Stomach (tissue), 8 donors: ENCODE measurements at regions not wholly inside any gene's neighbourhood (a gene's known extent, or its start where the extent isn't known, plus 50 kb on each side); places are given as distances from the start of the nearest gene placed in this dataset.
"Not testable (repeated sequence)": the region's sequence is repeated elsewhere in the genome, so short reads cannot be mapped to it uniquely, and the experiment has no call there.

ENCODE experiments used
- DNase-seq, 2 donors: peaks; one replicate each; pipeline versions ENCODE4 v3.0.0 to v3.0.0-alpha.2; 2013 to 2019
- H3K27ac ChIP-seq, 5 donors: fragments of 200-600 bp in 4 of 5; sonication (generic) in 4 of 5; one replicate each; pipeline ENCODE4 v1.5.1; 2013 to 2019; ENCODE audit warnings: mild to moderate bottlenecking in 1 of 5, moderate library complexity in 1 of 5
- H3K27me3 ChIP-seq, 3 donors: fragments of 200-600 bp; sonication (generic); one replicate each; pipeline ENCODE4 v1.5.1; 2017 to 2019; ENCODE audit warnings: mixed run types in 1 of 3
- H3K36me3 ChIP-seq, 4 donors: fragments of 200-600 bp; sonication (generic); 1 replicate in 3 of 4; 2 replicates in 1 of 4; pipeline ENCODE4 v1.5.1; 2016 to 2019
- H3K4me1 ChIP-seq, 4 donors: fragments of 200-600 bp; sonication (generic); one replicate each; pipeline ENCODE4 v1.5.1; 2016 to 2019
- H3K4me3 ChIP-seq, 4 donors: fragments of 200-600 bp; sonication (generic) in 3 of 4; one replicate each; pipeline ENCODE4 v1.5.1; 2016 to 2019; ENCODE audit warnings: mild to moderate bottlenecking in 1 of 4
- H3K9me3 ChIP-seq, 4 donors: fragments of 200-600 bp; sonication (generic); one replicate each; pipeline ENCODE4 v1.5.1; 2016 to 2019
- CTCF ChIP-seq, 7 experiments: fragments of 450-650 bp in 4 of 7; fragments of 200-600 bp in 3 of 7; sonication (generic) in 3 of 7; IDR thresholded peaks; one replicate each; pipeline ENCODE4 v1.5.1; 2016 to 2019; ENCODE audit warnings: antibody characterized with exemption in 7 of 7, control low read depth in 2 of 7, mild to moderate bottlenecking in 1 of 7
- EP300 ChIP-seq: sonication (generic); formaldehyde crosslinking; IDR thresholded peaks from one replicate; pipeline ENCODE4 v1.6.1; 2017; ENCODE audit warnings: antibody characterized with exemption
- POLR2A ChIP-seq, 4 donors: fragments of 450-650 bp; IDR thresholded peaks; one replicate each; pipeline ENCODE4 v1.6.1; 2016; ENCODE audit warnings: antibody characterized with exemption in 4 of 4, control low read depth in 2 of 4, mild to moderate bottlenecking in 1 of 4, moderate library complexity in 1 of 4
- POLR2AphosphoS5 ChIP-seq, 3 donors: sonication (generic); formaldehyde crosslinking; IDR thresholded peaks; one replicate each; pipeline ENCODE4 v1.6.1; 2016; ENCODE audit warnings: antibody characterized with exemption in 3 of 3
- WGBS, 5 donors: extraction: QIAGEN DNeasy Blood & Tissue Kit in 3 of 5; methylation state at CpG; one replicate each; pipeline versions ENCODE4 v1.1.5 to v1.1.7; 2013 to 2018; 5-methylcytosine and 5-hydroxymethylcytosine counted together
- intact Hi-C: fragments of 100-400 bp; cut with DNase I; formaldehyde crosslinking; loops from one replicate; pipeline ENCODE4 v1.15.1; 2023; ENCODE audit warnings: low total_unique reads
- donor health status: healthy with polysubstance abuse.
- donor health status: Bipolar disorder and iron deficiency.
- donor health status: healthy.

- TF ChIP-seq CTCF (IDR thresholded peaks at IDR 0.05), result no peak
- no peak for TF ChIP-seq POLR2A (IDR thresholded peaks at IDR 0.05)
- no peak for TF ChIP-seq POLR2AphosphoS5 (IDR thresholded peaks at IDR 0.05)
- no peak for TF ChIP-seq EP300
- Histone ChIP-seq H3K27me3 (no peaks in the 10 kb centered on the region), H3K36me3 (no peaks in the 10 kb centered on the region), H3K9me3 (no peaks in the 10 kb centered on the region), H3K4me3 (no peak overlapping the region), H3K4me1 (no peaks in the 10 kb centered on the region), H3K27ac (no peak overlapping the region)
- DNase-seq, result no peak
- WGBS, 5 donors, result 37 to 61% (median 52%) methylated on average over 5 of the region's 5 CpGs
- intact Hi-C loops, result no loop called here
These were observed 493.7 kb upstream of the ZP4 start for GRCh38 chr1:238384381-238384780.

- H3K9me3 ChIP-seq, result no peaks in the 10 kb centered on the region
- no peaks in the 10 kb centered on the region for H3K36me3 ChIP-seq
- H3K4me1 ChIP-seq, result no peaks in the 10 kb centered on the region
- TF ChIP-seq CTCF (IDR thresholded peaks at IDR 0.05) (no peak), EP300 (no peak), POLR2AphosphoS5 (IDR thresholded peaks at IDR 0.05) (no peak), POLR2A (IDR thresholded peaks at IDR 0.05) (no peak)
- no peak for DNase-seq
- intact Hi-C loops, result no loop called here
- no peak overlapping the region for H3K27ac ChIP-seq
- WGBS, 5 donors, result 75 to 94% (median 89%) methylated on average over 2 of the region's 2 CpGs
- no peak overlapping the region for H3K4me3 ChIP-seq
- H3K27me3 ChIP-seq, result no peaks in the 10 kb centered on the region
These were observed 489.4 kb upstream of the ZP4 start for GRCh38 chr1:238380167-238380566.

GRCh38 chr1:238379446-238379845, 488.7 kb upstream of the ZP4 start:
- H3K4me3 ChIP-seq, H3K27me3 ChIP-seq, H3K27ac ChIP-seq, DNase-seq, intact Hi-C loops, H3K9me3 ChIP-seq, H3K4me1 ChIP-seq, H3K36me3 ChIP-seq: not testable (repeated sequence)
- WGBS, 5 donors, result 83 to 97% (median 91%) methylated on average over 5 to 9 of the region's 9 CpGs

- Histone ChIP-seq H3K4me3 (no peak overlapping the region), H3K36me3 (no peaks in the 10 kb centered on the region), H3K27ac (no peak overlapping the region), H3K27me3 (no peaks in the 10 kb centered on the region), H3K4me1 (no peaks in the 10 kb centered on the region), H3K9me3 (no peaks in the 10 kb centered on the region)
- intact Hi-C loops, result no loop called here
- 58 to 68% (median 63%) methylated on average over 7 of the region's 7 CpGs for WGBS, 5 donors
- DNase-seq, result no peak
- TF ChIP-seq POLR2AphosphoS5 (IDR thresholded peaks at IDR 0.05) (no peak), CTCF (IDR thresholded peaks at IDR 0.05) (no peak), POLR2A (IDR thresholded peaks at IDR 0.05) (no peak), EP300 (no peak)
These were observed 486.7 kb upstream of the ZP4 start for GRCh38 chr1:238377280-238377919.

GRCh38 chr1:238370599-238370998, 479.9 kb upstream of the ZP4 start:
- Histone ChIP-seq H3K36me3 (no peaks in the 10 kb centered on the region), H3K4me3 (no peak overlapping the region), H3K27ac (no peak overlapping the region), H3K27me3 (no peaks in the 10 kb centered on the region), H3K9me3 (peaks cover 0 to 5% (median 0%) of the 10 kb centered on the region in 4 donors), H3K4me1 (no peaks in the 10 kb centered on the region)
- WGBS, 5 donors, result 74 to 88% (median 76%) methylated on average over 2 of the region's 2 CpGs
- TF ChIP-seq POLR2A (IDR thresholded peaks at IDR 0.05) (no peak), POLR2AphosphoS5 (IDR thresholded peaks at IDR 0.05) (no peak), EP300 (no peak), CTCF (IDR thresholded peaks at IDR 0.05) (no peak)
- no peak for DNase-seq
- intact Hi-C loops, result no loop called here
